GM18861 (cell line): ENCODE measurements at regions not wholly inside any gene's neighbourhood (a gene's known extent, or its start where the extent isn't known, plus 50 kb on each side); places are given as distances from the start of the nearest gene placed in this dataset.
"Not testable (repeated sequence)": the region's sequence is repeated elsewhere in the genome, so short reads cannot be mapped to it uniquely, and the experiment has no call there.

Experiments
- ATAC-seq: cut with Tn5 transposase; IDR thresholded peaks from one replicate; pipeline ENCODE4 v1.9.1; 2021; ENCODE audit not compliant: unreplicated experiment

DNA sequence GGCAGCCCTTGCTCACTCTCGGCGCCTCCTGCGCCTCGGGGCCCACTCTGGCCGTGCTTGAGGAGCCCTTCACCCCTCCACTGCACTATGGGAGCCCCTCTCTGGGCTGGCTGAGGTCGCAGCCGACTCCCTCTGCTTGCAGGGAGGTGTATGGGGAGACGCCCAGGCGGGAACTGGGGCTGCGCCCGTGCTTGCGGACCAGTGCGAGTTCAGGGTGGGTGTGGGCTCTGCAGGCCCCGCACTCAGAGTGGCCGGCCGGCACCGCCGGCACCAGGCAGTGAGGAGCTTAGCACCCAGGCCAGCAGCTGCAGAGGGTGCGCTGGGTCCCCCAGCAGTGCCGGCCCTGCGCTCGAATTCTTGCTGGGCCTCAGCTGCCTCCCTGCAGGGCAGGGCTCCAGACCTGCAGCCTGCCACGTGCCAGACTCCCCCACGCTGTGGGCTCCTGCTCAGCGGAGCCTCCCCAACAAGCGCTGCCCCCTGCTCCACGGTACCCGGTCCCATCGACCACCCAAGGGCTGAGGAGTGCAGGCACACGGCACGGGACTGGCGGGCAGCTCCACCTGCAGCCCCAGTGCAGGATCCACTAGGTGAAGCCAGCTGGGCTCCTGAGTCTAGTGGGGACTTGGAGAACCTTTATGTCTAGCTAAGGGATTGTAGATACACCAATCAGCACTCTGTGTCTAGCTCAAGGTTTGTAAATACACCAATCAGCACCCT lies 54.0 kb upstream of the WWC2 start:
- not testable (repeated sequence) for ATAC-seq

DNA sequence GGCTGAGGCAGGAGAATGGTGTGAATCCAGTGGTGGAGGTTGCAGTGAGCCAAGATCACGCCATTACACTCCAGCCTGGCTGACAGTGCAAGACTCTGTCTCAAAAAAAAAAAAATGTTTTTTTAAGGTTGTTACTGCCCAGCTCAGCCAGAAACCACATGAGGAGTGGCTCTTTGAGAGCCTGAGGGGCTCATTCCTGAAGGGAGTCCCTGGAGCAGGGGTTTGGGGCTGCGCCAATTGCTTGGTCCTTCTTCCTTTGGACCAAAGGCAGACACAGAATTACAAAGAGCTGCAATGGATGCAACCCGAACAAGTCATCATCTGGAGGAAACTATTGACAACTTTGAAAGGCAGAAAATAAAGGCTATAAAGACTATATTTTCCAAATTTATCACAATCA lies 60.6 kb upstream of the WWC2 start:
- ATAC-seq = no peak

DNA sequence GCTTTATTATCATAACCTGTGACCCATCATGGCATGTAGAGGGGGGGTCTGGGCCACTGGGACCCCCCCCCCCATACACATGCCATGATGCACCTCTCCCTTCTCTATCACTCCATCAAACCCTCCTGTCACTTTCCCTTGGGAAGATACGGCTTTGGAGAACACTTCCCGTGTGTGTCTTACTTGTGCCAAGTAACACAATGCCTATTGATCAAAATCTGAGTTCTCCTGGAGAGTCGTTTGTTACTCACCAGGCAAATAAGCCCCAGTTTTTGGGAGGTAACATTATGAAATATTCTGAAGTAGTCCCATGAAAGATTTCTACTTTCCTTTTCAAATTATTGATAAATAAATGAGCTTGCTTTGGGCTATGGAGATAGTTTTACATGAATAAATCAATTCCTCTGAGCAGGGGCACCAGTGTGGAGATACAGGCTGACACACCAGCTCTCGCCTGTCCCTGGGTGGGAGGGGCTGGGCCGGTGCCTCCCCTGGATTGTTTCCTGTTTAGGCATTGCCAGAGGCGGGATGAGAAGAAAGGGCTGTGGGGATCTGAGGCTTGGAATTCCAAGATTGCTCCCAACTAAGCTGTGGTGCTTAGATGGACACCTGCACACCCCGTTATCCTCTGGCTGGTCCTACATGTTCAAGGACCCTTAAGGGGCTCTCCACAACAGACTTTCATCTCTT lies 63.2 kb upstream of the WWC2 start:
- ATAC-seq = no peak

DNA sequence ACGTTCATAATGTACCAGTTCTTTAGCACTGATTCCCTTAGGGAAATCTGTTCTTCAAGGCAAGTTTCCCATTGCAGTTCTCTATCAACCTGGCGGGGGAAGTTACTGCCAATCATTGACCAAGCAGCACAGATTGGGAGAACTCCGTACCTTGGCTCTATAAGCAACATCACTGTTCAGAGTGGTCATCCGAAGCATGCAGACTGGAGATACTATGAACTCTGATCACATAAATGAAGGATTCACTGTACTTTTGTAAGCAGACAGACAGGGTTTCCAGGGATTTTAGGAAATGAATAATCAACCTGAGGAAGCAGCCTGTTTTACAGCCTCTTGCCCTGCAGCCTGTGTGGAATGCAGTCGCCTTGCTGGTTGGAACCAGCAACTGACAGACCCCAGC lies 63.8 kb upstream of the WWC2 start:
- ATAC-seq = no peak

DNA sequence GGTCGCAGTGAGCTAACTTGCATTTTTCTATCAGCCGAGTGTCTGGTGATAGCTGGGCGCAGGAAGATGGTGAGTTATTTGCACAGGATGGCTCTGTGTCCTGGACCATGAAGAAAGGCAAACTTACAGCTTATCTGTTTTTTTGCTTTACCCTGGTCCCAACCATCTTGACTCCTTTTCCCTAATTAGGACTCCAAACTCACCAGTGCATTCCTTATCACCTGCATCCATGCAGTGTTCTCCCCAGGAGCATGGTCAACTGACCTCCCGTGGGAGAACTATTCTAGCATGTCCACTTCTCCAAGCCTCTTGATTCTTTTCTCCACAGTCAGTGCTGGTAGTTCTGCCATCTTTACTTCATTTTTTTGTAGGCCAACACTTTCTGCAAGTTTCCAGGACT lies 68.2 kb upstream of the WWC2 start:
- no peak for ATAC-seq

DNA sequence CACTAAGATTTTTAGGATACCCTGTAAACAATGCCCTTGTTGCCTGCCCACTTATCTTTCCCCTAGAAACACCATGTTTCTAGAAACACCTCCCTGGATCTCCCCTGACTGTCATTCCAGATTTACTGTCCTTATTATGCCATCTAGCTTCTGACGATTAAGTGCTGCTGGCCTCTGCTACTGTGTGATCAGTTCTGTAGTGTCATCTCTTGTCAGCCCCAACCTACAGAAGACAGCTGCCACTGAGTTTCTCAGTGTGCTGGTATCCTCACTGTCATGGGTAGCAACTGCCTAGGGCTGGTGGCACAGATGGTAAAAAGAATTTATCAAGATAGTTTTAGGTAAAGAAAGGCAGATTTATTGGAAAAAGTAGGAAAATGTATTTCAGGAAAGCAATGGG lies 68.7 kb upstream of the WWC2 start:
- ATAC-seq = no peak

DNA sequence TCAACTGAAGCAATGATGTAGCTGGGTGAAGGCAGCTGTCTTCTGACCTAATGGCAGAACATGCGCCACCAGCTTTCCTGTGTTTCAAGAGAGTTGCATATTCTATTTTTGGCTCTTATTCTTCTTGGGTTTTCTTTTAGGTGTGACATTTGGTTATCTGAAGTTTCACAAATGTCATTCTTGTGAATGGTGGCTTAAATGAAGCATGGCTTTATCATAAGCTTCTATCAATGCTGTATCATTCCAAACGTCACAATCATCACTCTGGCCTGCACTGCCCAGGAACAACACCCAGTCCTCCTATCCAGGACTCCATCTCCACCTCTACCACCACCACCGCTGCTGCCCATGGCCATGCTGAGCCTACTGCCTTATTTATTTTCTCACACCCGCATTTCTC lies 69.7 kb upstream of the WWC2 start:
- no peak for ATAC-seq

DNA sequence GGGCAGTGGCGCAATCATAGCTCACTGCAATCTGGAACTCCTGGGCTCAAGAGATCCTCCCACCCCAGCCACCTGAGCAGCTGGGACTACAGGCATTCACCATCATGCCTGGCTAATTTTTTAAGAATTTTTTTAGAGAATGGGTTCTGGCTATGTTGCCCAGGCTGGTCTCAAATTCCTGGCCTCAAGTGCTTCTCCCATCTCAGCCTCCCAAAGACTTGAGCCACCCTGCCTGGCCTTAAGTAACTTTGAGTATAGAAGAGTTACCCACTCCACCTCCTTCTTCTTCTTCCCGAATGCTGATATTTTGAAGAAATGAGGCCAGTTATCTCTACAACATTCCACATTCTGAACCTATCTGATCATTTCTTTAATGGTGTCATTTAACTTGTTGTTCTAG lies 72.4 kb upstream of the WWC2 start:
- no peak for ATAC-seq

DNA sequence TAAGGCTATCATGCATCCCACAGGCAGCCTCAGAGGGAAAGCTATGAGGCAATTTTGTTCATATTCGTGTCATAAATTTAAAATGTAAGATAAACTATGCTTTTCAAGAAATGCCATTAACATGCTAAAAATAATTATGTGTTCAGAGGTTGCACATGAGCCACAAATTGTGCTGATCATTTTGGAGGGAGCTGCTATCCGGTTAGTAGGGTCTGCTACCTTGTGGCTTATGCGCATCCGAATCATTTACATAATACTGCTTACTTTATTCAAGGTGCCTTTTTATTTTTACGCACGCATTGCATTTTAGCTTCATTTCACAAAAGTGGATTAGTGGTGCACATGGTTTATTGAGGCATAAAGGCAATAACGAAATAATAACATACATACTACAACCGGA lies 76.4 kb upstream of the WWC2 start:
- no peak for ATAC-seq

DNA sequence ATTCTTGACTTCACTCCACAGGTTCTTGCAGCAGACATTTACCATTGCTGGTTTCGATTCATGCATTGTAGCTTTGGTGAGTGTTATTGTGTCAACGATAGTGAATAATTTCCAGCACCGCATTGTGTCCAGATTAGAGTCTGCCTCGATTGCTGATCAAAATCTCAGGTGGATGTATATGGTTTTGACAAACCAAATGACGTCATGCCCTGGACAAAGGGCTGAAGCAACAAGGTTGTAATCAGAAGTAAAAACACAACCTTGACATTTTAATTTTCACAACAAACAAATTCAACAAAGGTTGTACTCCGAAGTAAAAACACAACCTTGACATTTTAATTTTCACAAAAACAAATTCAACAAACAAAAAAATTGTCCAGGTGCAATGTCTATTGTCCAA lies 81.1 kb upstream of the WWC2 start:
- ATAC-seq = no peak

DNA sequence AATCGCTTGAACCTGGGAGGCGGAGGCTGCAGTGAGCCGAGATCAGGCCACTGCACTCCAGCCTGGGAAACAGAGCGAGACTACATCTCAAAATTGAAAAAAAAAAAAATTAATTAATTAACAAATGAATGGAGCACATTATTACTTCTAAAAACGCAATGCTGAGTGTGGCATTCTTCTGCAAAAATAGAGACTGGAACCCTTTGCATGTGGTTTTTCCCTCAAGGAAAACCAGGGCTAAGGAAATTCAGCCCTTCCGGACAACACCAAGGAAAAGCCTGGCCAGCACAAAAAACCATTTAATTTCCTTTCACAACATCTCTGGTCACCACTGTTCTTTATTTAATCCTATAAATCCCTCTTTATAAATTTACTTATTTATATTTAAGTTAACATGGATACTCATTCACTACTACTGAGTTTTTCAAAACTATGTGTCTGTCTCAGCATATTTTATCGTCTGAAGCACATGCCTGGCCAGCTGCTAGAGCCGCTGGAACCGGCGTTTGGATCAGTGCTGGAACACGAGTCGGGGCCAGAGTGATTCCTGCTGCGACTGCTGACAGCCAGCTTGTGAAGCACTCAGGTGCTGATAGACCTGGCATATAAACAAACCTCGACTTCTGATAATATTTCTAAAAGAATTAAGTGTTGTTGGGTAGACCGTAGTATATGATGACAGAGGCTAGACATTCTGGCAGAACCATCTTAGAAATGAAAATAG lies 84.5 kb upstream of the WWC2 start:
- ATAC-seq = no peak

DNA sequence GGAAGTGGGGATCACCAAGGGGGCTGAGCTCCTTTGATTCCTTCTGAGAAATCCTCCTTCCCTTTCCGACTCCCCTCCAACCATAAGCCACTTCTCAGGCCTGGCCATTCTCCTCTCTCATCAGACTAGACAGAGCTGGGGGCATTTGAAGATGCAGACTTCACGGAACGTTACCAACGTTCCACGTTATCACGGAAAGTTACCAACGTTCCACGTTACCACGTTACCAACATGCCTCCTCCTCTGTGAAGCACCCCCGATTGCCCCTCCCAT lies 85.4 kb upstream of the WWC2 start:
- no peak for ATAC-seq

DNA sequence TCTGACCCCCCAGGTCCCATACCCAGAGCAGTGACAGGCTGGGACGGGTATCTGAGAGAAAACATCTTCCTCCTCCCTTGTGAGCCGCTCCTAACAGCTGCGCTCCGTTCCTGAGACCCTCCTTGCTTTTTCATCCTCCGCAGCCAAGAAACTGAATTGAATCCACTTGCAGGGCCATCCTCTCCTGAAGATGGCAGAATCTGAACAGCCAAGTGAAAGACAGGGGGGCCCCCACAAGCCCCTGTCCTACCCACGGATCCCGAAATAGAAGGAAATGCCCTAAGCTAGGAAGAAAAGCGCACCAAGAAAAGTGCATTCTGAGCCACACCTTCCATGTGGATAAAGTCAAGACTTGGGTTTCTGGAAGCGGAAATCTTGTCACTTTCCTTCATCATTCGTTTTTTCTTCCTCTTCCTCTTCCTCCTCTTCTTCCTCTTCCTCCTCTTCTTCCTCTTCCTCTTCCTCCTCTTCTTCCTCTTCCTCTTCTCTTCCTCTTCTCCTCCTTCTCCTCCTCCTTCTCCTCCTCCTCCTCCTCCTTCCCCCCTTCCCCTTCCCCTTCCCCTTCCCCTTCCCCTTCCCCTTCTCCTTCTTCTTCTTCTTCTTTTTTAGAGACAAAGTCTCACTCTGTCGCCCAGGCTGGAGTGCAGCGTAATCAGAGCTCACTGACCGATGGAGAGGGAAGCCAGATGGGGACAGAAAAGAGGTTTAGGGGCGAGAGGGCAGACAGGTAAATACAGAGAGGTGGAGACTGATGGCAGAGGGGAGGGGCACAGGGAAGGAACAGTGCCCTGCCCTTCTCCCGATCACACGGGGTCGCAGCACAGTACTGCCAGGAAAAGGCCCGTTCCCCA lies 86.0 kb upstream of the WWC2 start:
- no peak for ATAC-seq

DNA sequence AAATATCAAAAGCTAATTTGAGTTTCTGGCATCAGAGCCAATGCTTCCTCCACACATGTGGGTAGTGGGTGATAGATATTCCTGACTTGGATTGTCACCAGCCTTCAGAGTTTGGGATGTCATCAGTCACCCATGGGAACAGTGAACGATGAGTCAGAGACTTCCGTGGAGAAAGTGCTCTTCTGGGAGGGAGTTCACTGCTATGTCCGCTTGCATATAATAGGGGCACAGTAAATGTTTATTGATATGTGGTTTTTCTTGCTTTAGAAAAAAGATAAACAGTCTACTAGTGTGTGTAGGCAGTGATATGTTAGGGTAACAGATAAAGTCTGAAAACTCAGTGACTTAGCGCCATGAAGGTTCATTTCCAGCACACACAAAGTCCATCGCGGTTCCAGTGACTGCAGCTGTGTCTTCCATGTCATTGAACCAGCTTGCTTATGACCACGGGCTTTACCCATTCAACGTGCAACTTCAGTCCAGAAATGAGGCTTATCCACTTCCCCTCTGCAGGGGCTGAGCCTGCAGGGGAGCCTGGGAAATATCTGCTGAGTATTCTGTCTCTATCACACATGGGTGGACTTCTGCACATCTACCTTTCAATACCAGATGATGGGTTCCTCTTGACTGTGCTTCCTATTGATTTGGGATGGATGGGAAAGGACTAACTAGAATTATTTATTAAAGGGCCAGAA lies 87.7 kb upstream of the WWC2 start:
- no peak for ATAC-seq

DNA sequence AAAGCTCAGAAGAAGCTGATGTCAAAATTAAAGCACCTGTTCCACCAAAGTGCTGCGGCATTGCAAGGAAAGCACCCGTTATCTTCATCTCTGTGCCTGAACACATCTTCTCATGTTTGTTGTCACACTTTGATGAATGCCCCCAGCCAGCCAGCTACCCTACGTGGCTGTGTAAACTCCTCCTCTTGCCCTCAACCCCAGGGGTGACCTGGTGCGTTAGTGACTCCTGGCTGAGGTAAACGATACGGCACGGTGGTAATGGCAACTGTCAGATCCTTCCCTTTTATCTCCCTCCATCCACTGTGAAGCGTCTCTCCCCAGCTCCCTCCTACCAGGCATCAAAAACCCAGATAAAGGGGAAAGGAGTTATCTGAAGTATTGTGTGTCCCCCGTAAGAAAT lies 90.6 kb upstream of the WWC2 start:
- no peak for ATAC-seq

DNA sequence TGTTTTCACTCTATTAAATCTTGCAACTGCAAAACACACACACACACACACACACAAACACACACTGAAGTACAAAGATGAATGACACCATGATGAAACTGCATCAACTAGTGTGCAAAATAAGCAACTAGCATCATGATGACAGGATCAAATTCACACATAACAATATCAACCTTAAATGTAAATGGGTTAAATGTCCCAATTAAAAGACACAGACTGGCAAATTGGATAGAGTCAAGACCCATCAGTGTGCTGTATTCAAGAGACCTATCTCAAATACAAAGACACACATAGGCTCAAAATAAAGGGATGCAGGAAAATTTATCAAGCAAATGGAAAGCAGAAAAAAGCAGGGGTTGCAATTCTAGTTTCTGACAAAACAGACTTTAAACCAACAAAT lies 87.2 kb upstream of the DCTD start:
- not testable (repeated sequence) for ATAC-seq

DNA sequence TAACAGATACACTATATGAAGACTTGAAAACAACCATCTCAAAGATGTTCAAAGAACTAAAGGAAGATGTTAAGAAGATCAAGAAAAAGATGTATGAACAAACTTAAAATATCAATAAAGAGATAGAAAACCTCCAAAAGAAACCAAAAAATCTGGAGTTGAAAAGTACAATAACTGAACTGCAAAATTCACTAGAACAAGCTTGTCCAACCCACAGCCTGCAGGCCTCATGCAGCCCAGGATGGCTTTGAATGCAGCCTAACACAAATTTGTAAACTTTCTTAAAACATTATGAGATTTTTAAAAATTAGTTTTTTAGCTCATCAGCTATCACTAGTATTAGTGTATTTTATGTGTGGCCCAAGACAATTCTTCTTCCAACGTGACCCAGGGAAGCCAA lies 77.0 kb upstream of the DCTD start:
- ATAC-seq = no peak

DNA sequence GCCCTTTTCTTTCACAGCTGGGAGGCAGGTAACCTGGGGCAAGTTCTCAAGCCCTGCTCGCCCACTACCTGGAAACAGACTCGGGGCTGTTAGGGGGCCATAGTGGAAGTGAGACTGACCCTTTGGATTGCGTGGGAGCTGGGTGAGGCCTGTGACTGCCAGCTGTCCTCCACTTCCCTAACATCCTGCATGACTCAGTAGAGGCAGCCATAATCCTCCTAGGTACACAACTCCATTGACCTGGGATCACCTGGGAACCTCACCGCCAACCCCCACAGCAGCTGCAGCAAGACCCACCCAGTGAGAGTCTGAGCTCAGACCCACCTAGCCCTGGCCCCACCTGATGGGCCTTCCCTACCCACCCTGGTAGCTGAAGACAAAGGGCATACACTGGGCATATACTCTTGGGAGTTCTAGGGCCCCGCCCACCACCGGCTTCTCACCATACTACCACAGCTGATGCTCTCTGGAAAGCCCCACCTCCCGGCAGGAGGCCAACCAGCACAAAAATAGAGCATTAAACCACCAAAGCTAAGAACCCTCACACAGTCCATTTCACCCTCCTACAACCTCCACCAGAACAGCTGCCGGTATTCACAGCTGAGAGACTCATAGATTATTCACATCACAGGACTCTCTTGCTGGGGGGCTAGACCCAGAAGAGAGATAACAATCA lies 61.1 kb upstream of the DCTD start:
- peak; percentile 80 for ATAC-seq

DNA sequence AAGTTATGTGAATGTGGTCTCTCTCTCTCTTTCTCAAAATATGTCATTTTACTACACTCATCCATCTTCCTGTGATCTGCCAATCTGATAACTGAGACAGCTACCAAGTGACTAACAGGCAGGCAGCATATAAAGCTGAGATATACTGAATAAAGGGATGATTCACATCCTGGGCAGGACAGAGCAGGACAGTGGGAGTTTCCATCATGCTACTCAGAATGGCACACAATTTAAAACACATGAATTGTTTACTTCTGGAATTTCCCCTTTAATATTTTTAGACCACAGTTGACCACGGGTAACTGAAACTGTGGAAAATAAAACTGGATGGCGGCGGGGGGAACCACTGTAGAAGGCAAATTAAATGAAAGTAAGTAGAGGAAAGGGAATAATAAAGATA lies 58.6 kb upstream of the DCTD start:
- ATAC-seq = peak; percentile 74

DNA sequence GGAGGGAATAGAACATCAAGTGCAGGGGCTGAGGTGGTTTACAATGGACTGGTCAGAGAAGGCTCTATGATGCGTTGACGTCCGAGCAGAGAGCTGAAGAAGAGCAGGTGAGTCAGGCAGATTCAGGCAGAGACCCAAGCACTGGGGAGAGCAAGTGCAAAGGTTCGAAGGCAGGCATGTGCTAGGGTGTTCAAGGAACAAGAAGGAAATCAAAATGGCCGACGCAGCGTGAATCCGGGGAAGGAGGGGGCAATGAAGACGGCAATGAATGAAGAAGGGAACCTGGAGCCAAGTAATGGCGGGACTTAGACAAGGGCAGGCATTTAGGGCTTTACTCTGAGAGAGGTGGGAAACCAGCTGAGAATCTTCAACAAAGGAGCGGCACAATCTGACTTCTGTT lies 56.8 kb upstream of the DCTD start:
- no peak for ATAC-seq

DNA sequence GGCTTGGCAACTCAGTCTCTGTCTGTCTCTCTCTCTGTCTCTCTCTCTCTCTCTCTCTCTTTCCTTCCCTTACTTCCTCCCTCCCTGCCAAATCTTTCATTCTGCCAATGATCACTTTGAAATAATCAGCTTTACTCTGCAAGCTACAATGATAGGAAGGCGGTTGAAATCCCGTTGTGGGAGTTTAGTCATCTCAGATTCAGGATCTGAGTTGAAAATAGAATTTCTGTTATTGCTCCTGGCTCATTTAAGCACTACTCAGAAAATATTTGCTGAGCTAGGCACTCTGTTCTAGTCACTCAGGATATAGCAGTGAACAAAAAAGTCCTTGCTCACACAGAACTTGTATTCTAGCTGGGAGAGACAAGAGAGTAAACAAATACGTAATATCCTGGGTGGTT lies 56.3 kb upstream of the DCTD start:
- no peak for ATAC-seq
